Body of pancreas (tissue), 4 donors: ENCODE measurements at regions not wholly inside any gene's neighbourhood (a gene's known extent, or its start where the extent isn't known, plus 50 kb on each side); places are given as distances from the start of the nearest gene placed in this dataset.

Experiments
- CTCF ChIP-seq, 7 experiments: fragments of 450-650 bp in 4 of 7; fragments of 200-600 bp in 3 of 7; sonication (generic) in 3 of 7; IDR thresholded peaks; one replicate each; pipeline ENCODE4 v1.5.1; 2016 to 2019; ENCODE audit warnings: antibody characterized with exemption in 7 of 7
- POLR2A ChIP-seq, 3 donors: fragments of 450-650 bp; IDR thresholded peaks; one replicate each; pipeline ENCODE4 v1.6.1; 2016; ENCODE audit warnings: antibody characterized with exemption in 3 of 3, mild to moderate bottlenecking in 2 of 3

DNA sequence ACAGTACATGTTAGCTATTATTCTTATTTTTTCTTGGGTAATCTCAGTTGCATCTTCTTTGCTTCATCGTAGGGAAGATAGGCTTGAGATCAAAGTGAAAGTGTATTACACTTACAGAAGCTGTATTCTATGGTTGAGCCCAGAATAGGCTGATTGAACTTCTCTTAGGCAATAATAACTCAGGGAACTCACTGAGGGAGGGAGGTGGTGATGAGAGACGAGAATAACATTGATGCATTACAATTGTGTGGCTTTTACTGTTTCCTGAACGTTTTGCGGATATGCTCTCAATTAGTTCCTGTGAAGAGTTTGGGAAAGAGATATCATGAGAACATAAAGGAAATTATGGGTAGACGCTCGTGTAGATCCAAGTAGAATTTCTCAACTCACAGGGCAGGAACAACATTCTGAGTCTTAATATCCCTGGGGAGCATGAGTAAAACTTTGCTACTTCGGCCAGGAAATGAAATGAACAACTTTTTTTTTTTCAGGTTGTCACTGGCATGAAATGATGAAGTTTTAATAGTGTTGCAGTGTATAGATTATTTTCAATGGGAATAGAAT lies 302.2 kb downstream of the TUSC7 start:
- TF ChIP-seq CTCF (IDR thresholded peaks at IDR 0.05), result no peak
- TF ChIP-seq POLR2A (IDR thresholded peaks at IDR 0.05), result no peak
